Hepatocyte (in vitro differentiated cells): ENCODE measurements at regions not wholly inside any gene's neighbourhood (a gene's known extent, or its start where the extent isn't known, plus 50 kb on each side); places are given as distances from the start of the nearest gene placed in this dataset.

Experiments used
- DNase-seq: peaks from one replicate; pipeline ENCODE4 v3.0.0-alpha.2; 2016; ENCODE audit warnings: low spot score
- H2AFZ ChIP-seq: fragments of 200-600 bp; sonication (generic); 2 replicates; pipeline ENCODE4 v1.6.0; 2016; ENCODE audit warnings: antibody characterized with exemption, mild to moderate bottlenecking
- H3K27ac ChIP-seq: fragments of 200-600 bp; sonication (generic); 2 replicates; pipeline ENCODE4 v1.5.1; 2016; ENCODE audit warnings: mild to moderate bottlenecking
- H3K27me3 ChIP-seq: fragments of 200-600 bp; sonication (generic); 2 replicates; pipeline ENCODE4 v1.6.1; 2016
- H3K36me3 ChIP-seq: fragments of 200-600 bp; sonication (generic); replicated peaks from 2 replicates; pipeline ENCODE4 v1.5.1; 2016; ENCODE audit warnings: low read depth; ENCODE audit not compliant: insufficient read depth
- H3K4me1 ChIP-seq: fragments of 200-600 bp; sonication (generic); 2 replicates; pipeline ENCODE4 v1.5.1; 2016; ENCODE audit warnings: mild to moderate bottlenecking, moderate library complexity; ENCODE audit not compliant: insufficient read depth
- H3K4me2 ChIP-seq: fragments of 200-600 bp; sonication (generic); 2 replicates; pipeline ENCODE4 v1.6.0; 2016
- H3K4me3 ChIP-seq: fragments of 200-600 bp; sonication (generic); 2 replicates; pipeline ENCODE4 v1.5.1; 2016; ENCODE audit warnings: mild to moderate bottlenecking
- H3K79me2 ChIP-seq: fragments of 200-600 bp; sonication (generic); 2 replicates; pipeline ENCODE4 v1.6.0; 2017; ENCODE audit warnings: mild to moderate bottlenecking
- H3K9me2 ChIP-seq: fragments of 200-600 bp; sonication (generic); replicated peaks from 2 replicates; pipeline ENCODE4 v1.6.0; 2017; ENCODE audit warnings: mild to moderate bottlenecking; ENCODE audit not compliant: insufficient read depth
- H3K9me3 ChIP-seq: fragments of 200-600 bp; sonication (generic); 2 replicates; pipeline ENCODE4 v1.5.1; 2016; ENCODE audit warnings: low read depth, mild to moderate bottlenecking
- H4K20me1 ChIP-seq: fragments of 200-600 bp; sonication (generic); 2 replicates; pipeline ENCODE4 v1.6.0; 2016; ENCODE audit warnings: mild to moderate bottlenecking; ENCODE audit not compliant: insufficient read depth, poor library complexity, severe bottlenecking
- CTCF ChIP-seq: fragments of 200-600 bp; sonication (generic); IDR thresholded peaks from 2 replicates; pipeline ENCODE4 v1.5.1; 2016; ENCODE audit warnings: antibody characterized with exemption, mild to moderate bottlenecking; ENCODE audit not compliant: poor library complexity
- EZH2 ChIP-seq: fragments of 200-600 bp; sonication (generic); IDR thresholded peaks from 2 replicates; pipeline ENCODE4 v1.6.1; 2016; ENCODE audit warnings: antibody characterized with exemption, mild to moderate bottlenecking, borderline replicate concordance
- EZH2phosphoT487 ChIP-seq: fragments of 200-600 bp; sonication (generic); IDR thresholded peaks from one replicate; pipeline ENCODE4 v1.6.1; 2018; ENCODE audit warnings: antibody characterized with exemption, mild to moderate bottlenecking, low read depth, moderate library complexity; ENCODE audit not compliant: unreplicated experiment, severe bottlenecking
- WGBS: methylation state at CpG from one replicate; pipeline ENCODE4 v1.1.6; 2016; ENCODE audit warnings: low lambda C conversion rate; ENCODE audit errors: missing lambda C conversion rate; 5-methylcytosine and 5-hydroxymethylcytosine counted together

- no peaks in the 10 kb centered on the region for H3K9me3 ChIP-seq
- H2AFZ ChIP-seq: no peak overlapping the region
- WGBS: 94% methylated on average over 1 of the region's 1 CpG
- H3K4me3 ChIP-seq: no peak overlapping the region
- no peak overlapping the region for H3K4me2 ChIP-seq
- H4K20me1 ChIP-seq: no peaks in the 10 kb centered on the region
- no peaks in the 10 kb centered on the region for H3K27me3 ChIP-seq
- H3K4me1 ChIP-seq: no peaks in the 10 kb centered on the region
- no peak for TF ChIP-seq CTCF
- no peak for TF ChIP-seq EZH2phosphoT487
- no peak for TF ChIP-seq EZH2
- no peaks in the 10 kb centered on the region for H3K36me3 ChIP-seq
- no peaks in the 10 kb centered on the region for H3K79me2 ChIP-seq
- no peak for DNase-seq
- no peak overlapping the region for H3K27ac ChIP-seq
- no peaks in the 10 kb centered on the region for H3K9me2 ChIP-seq
Measured at GRCh38 chr6:120960761-120961160, 373.5 kb downstream of the TBC1D32 start.

DNA sequence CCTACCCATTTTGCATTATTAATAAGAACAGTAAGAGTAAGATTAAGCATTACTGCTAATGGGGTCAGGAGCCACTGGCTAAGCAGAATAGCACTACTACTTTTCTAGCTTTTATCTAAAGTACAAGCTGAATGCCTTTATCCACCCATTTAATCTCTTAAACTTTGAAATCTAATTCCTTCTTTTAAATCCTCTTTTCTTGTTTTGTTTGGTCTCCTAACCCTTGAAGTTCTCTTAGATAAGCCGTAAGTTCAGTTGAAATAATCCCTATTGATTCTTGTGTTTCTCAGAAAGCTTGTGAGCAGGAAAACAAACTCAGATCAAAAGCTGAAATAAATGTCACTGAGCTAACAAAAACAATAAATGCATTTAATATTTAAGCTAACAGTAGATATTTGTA lies 380.2 kb downstream of the TBC1D32 start:
- Histone ChIP-seq H3K4me2 (no peak overlapping the region), H3K36me3 (no peaks in the 10 kb centered on the region), H3K4me3 (no peak overlapping the region), H3K79me2 (no peaks in the 10 kb centered on the region), H3K27ac (no peak overlapping the region), H3K9me2 (no peaks in the 10 kb centered on the region), H3K4me1 (no peaks in the 10 kb centered on the region), H3K9me3 (no peaks in the 10 kb centered on the region), H4K20me1 (no peaks in the 10 kb centered on the region), H2AFZ (no peak overlapping the region), H3K27me3 (no peaks in the 10 kb centered on the region)
- TF ChIP-seq CTCF: no peak
- TF ChIP-seq EZH2: no peak
- TF ChIP-seq EZH2phosphoT487: no peak
- no peak for DNase-seq
- WGBS: 37% methylated on average over 1 of the region's 1 CpG

GRCh38 chr6:120951258-120951657 lies 383.0 kb downstream of the TBC1D32 start:
- no peaks in the 10 kb centered on the region for H3K9me3 ChIP-seq
- DNase-seq: no peak
- H3K36me3 ChIP-seq: no peaks in the 10 kb centered on the region
- H3K4me3 ChIP-seq: no peak overlapping the region
- H3K27me3 ChIP-seq: no peaks in the 10 kb centered on the region
- no peaks in the 10 kb centered on the region for H3K4me1 ChIP-seq
- TF ChIP-seq EZH2phosphoT487 (no peak), CTCF (no peak)
- no peaks in the 10 kb centered on the region for H3K79me2 ChIP-seq
- no peak overlapping the region for H3K4me2 ChIP-seq
- H4K20me1 ChIP-seq: no peaks in the 10 kb centered on the region
- no peaks in the 10 kb centered on the region for H3K9me2 ChIP-seq
- H2AFZ ChIP-seq: no peak overlapping the region
- WGBS: 11% methylated on average over 3 of the region's 3 CpGs
- H3K27ac ChIP-seq: no peak overlapping the region

DNA sequence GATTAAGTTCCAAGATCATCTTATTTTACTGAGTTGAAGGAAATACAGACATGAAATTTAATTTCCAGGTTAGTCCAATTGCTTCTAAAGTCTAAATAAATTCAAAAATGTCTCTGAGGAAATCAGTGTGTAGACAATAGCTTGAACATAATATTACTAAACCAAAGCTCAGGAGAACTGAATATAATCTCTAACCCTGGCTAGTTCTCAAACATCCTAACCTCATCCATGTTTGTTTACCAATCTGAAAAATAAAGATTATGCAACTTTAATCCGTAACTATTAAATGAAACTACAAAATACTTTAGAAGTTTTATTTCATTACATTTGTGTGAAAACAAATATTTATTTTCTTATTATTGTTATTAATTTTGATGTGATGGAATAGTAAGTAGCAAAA lies 387.2 kb downstream of the TBC1D32 start:
- no peaks in the 10 kb centered on the region for H3K9me3 ChIP-seq
- no peak for DNase-seq
- 0% methylated on average over 1 of the region's 1 CpG for WGBS
- no peak overlapping the region for H3K27ac ChIP-seq
- no peak overlapping the region for H3K4me2 ChIP-seq
- H3K4me1 ChIP-seq: no peaks in the 10 kb centered on the region
- H3K9me2 ChIP-seq: no peaks in the 10 kb centered on the region
- no peaks in the 10 kb centered on the region for H3K79me2 ChIP-seq
- H2AFZ ChIP-seq: no peak overlapping the region
- H3K27me3 ChIP-seq: no peaks in the 10 kb centered on the region
- TF ChIP-seq CTCF (no peak), EZH2phosphoT487 (no peak), EZH2 (no peak)
- H3K36me3 ChIP-seq: no peaks in the 10 kb centered on the region
- H4K20me1 ChIP-seq: no peaks in the 10 kb centered on the region
- no peak overlapping the region for H3K4me3 ChIP-seq
